ENCODE measurements at regions not wholly inside any gene's neighbourhood (a gene's known extent, or its start where the extent isn't known, plus 50 kb on each side); places are given as distances from the start of the nearest gene placed in this dataset.

DNA sequence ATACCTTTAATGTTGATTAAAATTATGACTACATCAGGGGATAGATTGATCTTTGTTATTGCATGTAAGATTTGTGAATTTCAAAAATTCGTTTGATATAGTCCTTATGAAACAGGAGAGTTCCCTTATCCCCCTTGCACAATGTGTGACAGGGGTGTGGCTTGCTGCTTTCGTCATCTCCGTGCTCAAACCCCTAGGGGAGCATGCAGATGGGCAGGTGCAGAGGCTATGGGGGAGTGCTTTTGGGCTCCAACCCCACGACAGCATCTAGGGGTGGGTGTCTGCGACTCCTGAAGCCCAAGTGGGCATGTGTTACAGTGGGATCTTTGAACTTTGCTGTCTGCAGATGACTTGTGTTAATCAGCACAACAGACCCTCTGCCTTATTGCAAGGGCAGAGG, 360.1 kb upstream of the GOLIM4 start:
- no peaks in the 10 kb centered on the region for H3K27me3 Mint-ChIP-seq (ENCODE audit: insufficient read depth)
- H3K9me3 Mint-ChIP-seq: no peaks in the 10 kb centered on the region; the same call in 1 of the 2 replicates
- H3K4me1 Mint-ChIP-seq (ENCODE audit: low read depth): no peaks in the 10 kb centered on the region
- H3K27ac Mint-ChIP-seq: no peak overlapping the region
- no peak for DNase-seq
- TF ChIP-seq, protein P1, sequence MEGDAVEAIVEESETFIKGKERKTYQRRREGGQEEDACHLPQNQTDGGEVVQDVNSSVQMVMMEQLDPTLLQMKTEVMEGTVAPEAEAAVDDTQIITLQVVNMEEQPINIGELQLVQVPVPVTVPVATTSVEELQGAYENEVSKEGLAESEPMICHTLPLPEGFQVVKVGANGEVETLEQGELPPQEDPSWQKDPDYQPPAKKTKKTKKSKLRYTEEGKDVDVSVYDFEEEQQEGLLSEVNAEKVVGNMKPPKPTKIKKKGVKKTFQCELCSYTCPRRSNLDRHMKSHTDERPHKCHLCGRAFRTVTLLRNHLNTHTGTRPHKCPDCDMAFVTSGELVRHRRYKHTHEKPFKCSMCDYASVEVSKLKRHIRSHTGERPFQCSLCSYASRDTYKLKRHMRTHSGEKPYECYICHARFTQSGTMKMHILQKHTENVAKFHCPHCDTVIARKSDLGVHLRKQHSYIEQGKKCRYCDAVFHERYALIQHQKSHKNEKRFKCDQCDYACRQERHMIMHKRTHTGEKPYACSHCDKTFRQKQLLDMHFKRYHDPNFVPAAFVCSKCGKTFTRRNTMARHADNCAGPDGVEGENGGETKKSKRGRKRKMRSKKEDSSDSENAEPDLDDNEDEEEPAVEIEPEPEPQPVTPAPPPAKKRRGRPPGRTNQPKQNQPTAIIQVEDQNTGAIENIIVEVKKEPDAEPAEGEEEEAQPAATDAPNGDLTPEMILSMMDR (IDR thresholded peaks at IDR 0.05): no peak
- H3K4me3 Mint-ChIP-seq: no peak overlapping the region
- H3K36me3 Mint-ChIP-seq (ENCODE audit: low read depth): no peaks in the 10 kb centered on the region

DNA sequence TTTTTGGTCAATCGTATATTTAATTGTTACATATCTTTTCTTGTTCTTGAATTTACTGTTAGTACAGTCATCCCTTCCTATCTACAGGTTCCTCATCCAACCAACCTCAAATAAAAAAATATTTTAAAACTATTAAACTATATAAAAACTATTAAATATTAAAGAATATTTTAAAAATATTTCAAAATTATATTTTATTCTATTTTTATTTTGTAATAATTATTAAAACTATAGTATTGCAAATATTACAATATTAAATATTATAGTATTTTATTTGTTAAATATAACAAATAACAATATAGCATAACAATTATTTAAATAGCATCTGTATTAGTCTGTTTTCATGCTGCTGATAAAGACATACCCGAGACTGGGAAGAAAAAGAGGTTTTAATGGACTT, 357.9 kb upstream of the GOLIM4 start:
- Mint-ChIP-seq H3K4me3 (no peak overlapping the region), H3K9me3 (no peaks in the 10 kb centered on the region; the same call in 1 of the 2 replicates), H3K36me3 (ENCODE audit: low read depth) (no peaks in the 10 kb centered on the region), H3K4me1 (ENCODE audit: low read depth) (no peaks in the 10 kb centered on the region), H3K27me3 (ENCODE audit: insufficient read depth) (no peaks in the 10 kb centered on the region), H3K27ac (no peak overlapping the region)
- no peak for DNase-seq
- TF ChIP-seq, protein P1 (IDR thresholded peaks at IDR 0.05): no peak

DNA sequence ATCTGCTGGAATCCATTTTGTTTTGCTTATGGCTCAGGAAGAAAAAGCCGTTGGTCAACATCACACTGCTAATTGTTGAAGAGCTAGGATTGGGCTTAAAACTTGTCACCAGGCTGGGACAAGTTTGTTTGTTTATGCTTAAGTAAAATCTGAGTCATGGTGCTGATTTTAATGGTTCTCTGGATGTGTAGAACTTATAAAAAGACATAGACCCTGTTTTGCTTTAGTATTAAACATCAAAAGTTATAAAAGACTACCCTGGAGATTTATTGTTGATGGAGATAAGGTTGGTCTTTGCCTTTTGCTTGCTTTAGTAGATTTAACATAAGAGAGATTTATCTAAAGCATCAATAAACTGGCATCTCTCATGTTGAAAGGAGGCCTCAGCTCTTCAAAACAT, 348.2 kb upstream of the GOLIM4 start:
- Mint-ChIP-seq H3K27me3 (ENCODE audit: insufficient read depth) (no peaks in the 10 kb centered on the region), H3K27ac (no peak overlapping the region), H3K9me3 (peaks cover 7% of the 10 kb centered on the region), H3K4me1 (ENCODE audit: low read depth) (no peaks in the 10 kb centered on the region), H3K4me3 (no peak overlapping the region), H3K36me3 (ENCODE audit: low read depth) (no peaks in the 10 kb centered on the region)
- DNase-seq: no peak
- TF ChIP-seq, protein P1 (IDR thresholded peaks at IDR 0.05): no peak

GRCh38 chr3:168442502-168442901, 346.8 kb upstream of the GOLIM4 start:
- H3K4me3 Mint-ChIP-seq: no peak overlapping the region
- DNase-seq: no peak
- TF ChIP-seq, protein P1 (IDR thresholded peaks at IDR 0.05): no peak
- H3K4me1 Mint-ChIP-seq (ENCODE audit: low read depth): no peaks in the 10 kb centered on the region
- H3K36me3 Mint-ChIP-seq (ENCODE audit: low read depth): no peaks in the 10 kb centered on the region
- no peaks in the 10 kb centered on the region for H3K27me3 Mint-ChIP-seq (ENCODE audit: insufficient read depth)
- H3K27ac Mint-ChIP-seq: no peak overlapping the region
- peaks cover 7% of the 10 kb centered on the region for H3K9me3 Mint-ChIP-seq

DNA sequence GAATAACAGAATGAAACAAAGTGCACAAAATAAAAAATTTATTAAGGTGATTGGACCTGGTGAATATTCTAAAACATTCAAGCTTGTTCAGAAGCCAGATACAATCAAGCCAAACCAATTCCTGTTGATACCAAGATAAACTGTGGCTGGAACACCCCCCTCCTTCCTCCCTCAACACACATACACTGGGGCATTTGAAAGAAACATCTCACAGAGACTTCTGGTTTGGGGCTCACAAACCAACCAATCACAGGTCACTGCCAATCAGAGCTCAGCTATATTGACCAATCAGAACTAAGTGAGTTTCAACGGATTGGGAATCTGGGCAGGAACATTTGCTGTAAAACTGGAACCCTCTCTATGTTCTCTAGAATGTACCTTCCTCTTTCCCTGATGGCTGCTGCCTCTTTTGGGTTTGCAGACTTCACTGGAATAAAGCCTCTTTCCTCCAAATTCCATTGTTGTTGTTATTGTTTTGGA, 340.6 kb upstream of the GOLIM4 start:
- peaks cover 7% of the 10 kb centered on the region; the same call in 1 of the 2 replicates for H3K9me3 Mint-ChIP-seq
- H3K4me3 Mint-ChIP-seq: no peak overlapping the region
- H3K36me3 Mint-ChIP-seq (ENCODE audit: low read depth): no peaks in the 10 kb centered on the region
- no peak for DNase-seq
- H3K27ac Mint-ChIP-seq: no peak overlapping the region
- no peaks in the 10 kb centered on the region for H3K27me3 Mint-ChIP-seq (ENCODE audit: insufficient read depth)
- H3K4me1 Mint-ChIP-seq (ENCODE audit: low read depth): no peaks in the 10 kb centered on the region
- TF ChIP-seq, protein P1 (IDR thresholded peaks at IDR 0.05): no peak

DNA sequence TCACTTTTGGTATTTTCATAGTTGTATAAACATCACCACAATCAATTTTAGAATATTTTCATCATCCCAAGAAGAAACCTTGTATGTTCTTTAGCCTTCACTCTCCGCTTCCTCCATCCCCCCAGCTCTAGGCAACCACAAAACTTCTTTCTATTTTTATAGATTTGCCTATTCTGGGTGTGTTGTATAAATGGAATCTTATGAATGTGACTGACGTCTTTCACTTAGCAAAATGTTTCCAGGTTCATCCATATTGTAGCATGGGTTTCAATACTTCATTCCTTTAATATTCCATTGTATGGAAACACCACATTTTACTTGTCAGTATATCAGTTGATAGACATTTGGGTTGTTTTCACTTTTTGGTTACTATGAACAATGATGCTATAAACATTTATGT, 335.8 kb upstream of the GOLIM4 start:
- Mint-ChIP-seq H3K9me3 (peaks cover 11% of the 10 kb centered on the region), H3K27me3 (ENCODE audit: insufficient read depth) (no peaks in the 10 kb centered on the region; the same call in 1 of the 2 replicates), H3K27ac (no peak overlapping the region), H3K4me3 (no peak overlapping the region), H3K36me3 (ENCODE audit: low read depth) (no peaks in the 10 kb centered on the region), H3K4me1 (ENCODE audit: low read depth) (no peaks in the 10 kb centered on the region)
- TF ChIP-seq, protein P1 (IDR thresholded peaks at IDR 0.05): no peak
- no peak for DNase-seq
